Natural killer cell (primary cell): ENCODE measurements at regions not wholly inside any gene's neighbourhood (a gene's known extent, or its start where the extent isn't known, plus 50 kb on each side); places are given as distances from the start of the nearest gene placed in this dataset.
A peak's percentile ranks its signal among the peaks of the same experiment; 100 is the strongest.

ENCODE experiments used
- ATAC-seq, 3 donors: fragments of 150-1000 bp in 2 of 3; fragments of 200-7000 bp in 1 of 3; cut with Tn5 transposase; 1 replicate in 1 of 3; 2 replicates in 2 of 3; pipeline ENCODE4 v1.10.0; 2021; ENCODE audit warnings: mild to moderate bottlenecking in 2 of 3, moderate library complexity in 2 of 3
- DNase-seq, 2 donors: peaks; one replicate each; pipeline versions ENCODE4 v3.0.0 to v3.0.0-alpha.2; 2013 to 2021; ENCODE audit warnings: mixed read lengths in 1 of 2
- H3K27ac ChIP-seq: one replicate; pipeline ENCODE4 v1.5.1; 2013; ENCODE audit warnings: mild to moderate bottlenecking, low read length
- H3K27me3 ChIP-seq: one replicate; pipeline ENCODE4 v1.6.1; 2013; ENCODE audit warnings: low read length; ENCODE audit not compliant: control insufficient read depth, insufficient read depth
- H3K36me3 ChIP-seq: one replicate; pipeline ENCODE4 v1.6.1; 2013; ENCODE audit warnings: low read length; ENCODE audit not compliant: control insufficient read depth, insufficient read depth
- H3K4me1 ChIP-seq: one replicate; pipeline ENCODE4 v1.6.1; 2013; ENCODE audit warnings: low read length; ENCODE audit not compliant: control insufficient read depth, insufficient read depth
- H3K4me3 ChIP-seq: one replicate; pipeline ENCODE4 v1.5.1; 2013; ENCODE audit warnings: low read length
- H3K9me3 ChIP-seq: one replicate; pipeline ENCODE4 v1.6.1; 2013; ENCODE audit warnings: low read length; ENCODE audit not compliant: control insufficient read depth, insufficient read depth
- H3K27ac Mint-ChIP-seq, 2 donors: one replicate each; pipeline ENCODE4 v1.8.0; 2022; ENCODE audit warnings: mild to moderate bottlenecking in 2 of 2, mixed read lengths in 2 of 2, moderate library complexity in 1 of 2
- H3K27me3 Mint-ChIP-seq, 2 donors: one replicate each; pipeline ENCODE4 v1.8.0; 2022; ENCODE audit warnings: low read depth in 2 of 2, mixed read lengths in 2 of 2
- H3K36me3 Mint-ChIP-seq: one replicate; pipeline ENCODE4 v1.8.0; 2022; ENCODE audit warnings: mixed read lengths
- H3K4me1 Mint-ChIP-seq, 2 donors: one replicate each; pipeline ENCODE4 v1.8.0; 2022; ENCODE audit warnings: mixed read lengths in 2 of 2
- H3K4me3 Mint-ChIP-seq: one replicate; pipeline ENCODE4 v1.8.0; 2022; ENCODE audit warnings: mild to moderate bottlenecking, moderate library complexity, mixed read lengths
- H3K9me3 Mint-ChIP-seq, 2 donors: one replicate each; pipeline ENCODE4 v1.8.0; 2022; ENCODE audit warnings: mixed read lengths in 2 of 2
- CTCF ChIP-seq: fragments of 200-600 bp; IDR thresholded peaks from one replicate; pipeline ENCODE4 v1.8.0; 2022; ENCODE audit warnings: antibody characterized with exemption
- WGBS: methylation state at CpG from one replicate; pipeline ENCODE4 v1.1.7; 2013; ENCODE audit warnings: missing lambda C conversion rate; ENCODE audit not compliant: insufficient coverage; 5-methylcytosine and 5-hydroxymethylcytosine counted together
- intact Hi-C: fragments of 100-400 bp; cut with micrococcal nuclease; formaldehyde crosslinking; loops from one replicate; pipeline ENCODE4 v1.14.2; 2022

- Mint-ChIP-seq H3K27me3 (peaks cover 19 to 36% of the 10 kb centered on the region in 2 donors), H3K36me3 (no peaks in the 10 kb centered on the region), H3K4me3 (no peak overlapping the region), H3K4me1 (peaks cover 8 to 9% of the 10 kb centered on the region in 2 donors), H3K9me3 (no peaks in the 10 kb centered on the region), H3K27ac (no peak overlapping the region)
- intact Hi-C loops = loop anchor here (10.0 kb wide), 1 partner anchor 132 kb away; the partner anchor contains the start of gene EIF4G2
- H3K4me1 ChIP-seq = peaks cover 12% of the 10 kb centered on the region
- H3K27me3 ChIP-seq = peaks cover 13% of the 10 kb centered on the region
- no peak for TF ChIP-seq CTCF
- no peak for ATAC-seq
- 96% methylated on average over 5 of the region's 5 CpGs for WGBS
- DNase-seq = no peak
- H3K9me3 ChIP-seq = no peaks in the 10 kb centered on the region
- H3K36me3 ChIP-seq = no peaks in the 10 kb centered on the region
- H3K4me3 ChIP-seq = no peak overlapping the region
- H3K27ac ChIP-seq = no peak overlapping the region
Observed at GRCh38 chr11:10936626-10937384, 79.0 kb upstream of the ZBED5 start.

- intact Hi-C loops = loop anchor here (10.0 kb wide), 1 partner anchor 130 kb away; the partner anchor contains the start of gene EIF4G2
Observed at GRCh38 chr11:10935015-10935559, 77.2 kb upstream of the ZBED5 start.

GRCh38 chr11:10934293-10934860 is 76.5 kb upstream of the ZBED5 start:
- Histone ChIP-seq H3K27ac (no peak overlapping the region), H3K4me1 (peaks cover 22% of the 10 kb centered on the region), H3K9me3 (no peaks in the 10 kb centered on the region), H3K27me3 (peaks cover 28% of the 10 kb centered on the region), H3K36me3 (no peaks in the 10 kb centered on the region), H3K4me3 (peak overlapping the region; percentile 20)
- WGBS = 3% methylated on average over 6 of the region's 9 CpGs
- Mint-ChIP-seq H3K4me1 (peaks cover 8 to 22% of the 10 kb centered on the region in 2 donors), H3K27me3 (peaks cover 38 to 48% of the 10 kb centered on the region in 2 donors), H3K9me3 (no peaks in the 10 kb centered on the region), H3K36me3 (no peaks in the 10 kb centered on the region), H3K27ac (peak overlapping the region in 1 of 2 donors; percentile 54), H3K4me3 (peak overlapping the region; percentile 78)
- TF ChIP-seq CTCF = no peak
- DNase-seq (peak in 1 of 2 donors; percentile 51), ATAC-seq (no peak)
- intact Hi-C loops = loop anchor here (10.0 kb wide), 1 partner anchor 130 kb away; the partner anchor contains the start of gene EIF4G2

More at GRCh38 chr11:10935015-10935559, 77.2 kb upstream of the ZBED5 start:
- peaks cover 8 to 22% of the 10 kb centered on the region in 2 donors for H3K4me1 Mint-ChIP-seq
- H3K36me3 Mint-ChIP-seq = no peaks in the 10 kb centered on the region
- H3K4me3 ChIP-seq = no peak overlapping the region
- H3K4me3 Mint-ChIP-seq = peak overlapping the region; percentile 78
- no peak for DNase-seq
- H3K4me1 ChIP-seq = peaks cover 22% of the 10 kb centered on the region
- no peaks in the 10 kb centered on the region for H3K9me3 ChIP-seq
- H3K27me3 ChIP-seq = peaks cover 24% of the 10 kb centered on the region
- TF ChIP-seq CTCF = no peak
- ATAC-seq = no peak
- H3K36me3 ChIP-seq = no peaks in the 10 kb centered on the region
- WGBS = 91% methylated on average over 7 of the region's 7 CpGs
- no peak overlapping the region for H3K27ac ChIP-seq
- no peak overlapping the region for H3K27ac Mint-ChIP-seq
- no peaks in the 10 kb centered on the region for H3K9me3 Mint-ChIP-seq
- H3K27me3 Mint-ChIP-seq = peaks cover 32 to 41% of the 10 kb centered on the region in 2 donors
